NT2/D1 (cell line): ENCODE measurements at regions not wholly inside any gene's neighbourhood (a gene's known extent, or its start where the extent isn't known, plus 50 kb on each side); places are given as distances from the start of the nearest gene placed in this dataset.

ENCODE experiments used
- DNase-seq: peaks from one replicate; pipeline ENCODE4 v3.0.0-alpha.2; 2011; ENCODE audit warnings: low read depth, low spot score
- H3K27me3 ChIP-seq: 2 replicates; pipeline ENCODE4 v1.6.0; 2011; ENCODE audit warnings: mild to moderate bottlenecking; ENCODE audit not compliant: insufficient read length, insufficient read depth
- H3K36me3 ChIP-seq: 2 replicates; pipeline ENCODE4 v1.6.1; 2011; ENCODE audit warnings: mild to moderate bottlenecking, low read length, mixed read lengths; ENCODE audit not compliant: insufficient read depth, insufficient read length
- H3K4me1 ChIP-seq: 2 replicates; pipeline ENCODE4 v1.5.1; 2011; ENCODE audit not compliant: insufficient read depth, insufficient read length
- H3K4me3 ChIP-seq: 2 replicates; pipeline ENCODE4 v1.5.1; 2011; ENCODE audit warnings: low read depth; ENCODE audit not compliant: insufficient read length
- H3K9ac ChIP-seq: 2 replicates; pipeline ENCODE4 v1.6.0; 2011; ENCODE audit warnings: low read depth; ENCODE audit not compliant: insufficient read length
- H3K9me3 ChIP-seq: 2 replicates; pipeline ENCODE4 v1.5.1; 2011; ENCODE audit warnings: mild to moderate bottlenecking, low read length; ENCODE audit not compliant: insufficient read depth
- SUZ12 ChIP-seq: IDR thresholded peaks from 2 replicates; pipeline ENCODE4 v1.6.1; 2011; ENCODE audit not compliant: insufficient read length, insufficient read depth; ENCODE audit errors: extremely low read depth
- YY1 ChIP-seq: IDR thresholded peaks from 2 replicates; pipeline ENCODE4 v1.6.1; 2011; ENCODE audit not compliant: insufficient read length, insufficient read depth
- ZNF274 ChIP-seq: IDR thresholded peaks from 2 replicates; pipeline ENCODE4 v1.6.1; 2011; ENCODE audit warnings: mild to moderate bottlenecking, low read depth, low read length

GRCh38 chr11:113572136-113572735, 97.0 kb upstream of the DRD2 start:
- Histone ChIP-seq H3K9ac (no peak overlapping the region), H3K9me3 (no peaks in the 10 kb centered on the region), H3K36me3 (no peaks in the 10 kb centered on the region), H3K27me3 (no peaks in the 10 kb centered on the region), H3K4me3 (no peak overlapping the region), H3K4me1 (peaks cover 2% of the 10 kb centered on the region)
- TF ChIP-seq SUZ12 = no peak
- TF ChIP-seq YY1 = no peak
- no peak for TF ChIP-seq ZNF274
- no peak for DNase-seq

- no peak for TF ChIP-seq ZNF274
- TF ChIP-seq SUZ12 = no peak
- TF ChIP-seq YY1 = no peak
- no peak overlapping the region for H3K9ac ChIP-seq
Observed at GRCh38 chr11:113571531-113571930, 96.3 kb upstream of the DRD2 start.

GRCh38 chr11:113570906-113571305, 95.7 kb upstream of the DRD2 start:
- no peak overlapping the region for H3K9ac ChIP-seq
- TF ChIP-seq YY1 (no peak), SUZ12 (no peak), ZNF274 (no peak)

More at GRCh38 chr11:113571531-113571930, 96.3 kb upstream of the DRD2 start:
- H3K4me3 ChIP-seq = no peak overlapping the region
- H3K9me3 ChIP-seq = no peaks in the 10 kb centered on the region
- H3K36me3 ChIP-seq = no peaks in the 10 kb centered on the region
- DNase-seq = no peak
- no peaks in the 10 kb centered on the region for H3K27me3 ChIP-seq
- no peaks in the 10 kb centered on the region for H3K4me1 ChIP-seq

GRCh38 chr11:113569391-113569790, 94.2 kb upstream of the DRD2 start:
- Histone ChIP-seq H3K9ac (no peak overlapping the region), H3K27me3 (no peaks in the 10 kb centered on the region), H3K36me3 (no peaks in the 10 kb centered on the region), H3K4me1 (no peaks in the 10 kb centered on the region), H3K9me3 (no peaks in the 10 kb centered on the region), H3K4me3 (no peak overlapping the region)
- no peak for DNase-seq
- TF ChIP-seq SUZ12 (no peak), ZNF274 (no peak), YY1 (no peak)

More at GRCh38 chr11:113570906-113571305, 95.7 kb upstream of the DRD2 start:
- no peak overlapping the region for H3K4me3 ChIP-seq
- no peaks in the 10 kb centered on the region for H3K36me3 ChIP-seq
- no peaks in the 10 kb centered on the region for H3K27me3 ChIP-seq
- no peaks in the 10 kb centered on the region for H3K9me3 ChIP-seq
- H3K4me1 ChIP-seq = no peaks in the 10 kb centered on the region
- DNase-seq = no peak

- DNase-seq = no peak
- no peaks in the 10 kb centered on the region for H3K36me3 ChIP-seq
- no peaks in the 10 kb centered on the region for H3K4me1 ChIP-seq
- TF ChIP-seq SUZ12 (no peak), ZNF274 (no peak), YY1 (no peak)
- H3K4me3 ChIP-seq = no peak overlapping the region
- H3K9ac ChIP-seq = no peak overlapping the region
- H3K9me3 ChIP-seq = no peaks in the 10 kb centered on the region
- H3K27me3 ChIP-seq = no peaks in the 10 kb centered on the region
Observed at GRCh38 chr11:113568566-113568965, 93.4 kb upstream of the DRD2 start.

GRCh38 chr11:113567867-113568544, 92.8 kb upstream of the DRD2 start:
- H3K9ac ChIP-seq = no peak overlapping the region
- H3K4me1 ChIP-seq = no peaks in the 10 kb centered on the region
- H3K9me3 ChIP-seq = no peaks in the 10 kb centered on the region
- DNase-seq = no peak
- H3K36me3 ChIP-seq = no peaks in the 10 kb centered on the region
- no peaks in the 10 kb centered on the region for H3K27me3 ChIP-seq
- TF ChIP-seq SUZ12 = no peak
- TF ChIP-seq YY1 = no peak
- TF ChIP-seq ZNF274 = no peak
- no peak overlapping the region for H3K4me3 ChIP-seq

GRCh38 chr11:113567097-113567496, 91.9 kb upstream of the DRD2 start:
- DNase-seq = no peak
- Histone ChIP-seq H3K9me3 (no peaks in the 10 kb centered on the region), H3K4me1 (no peaks in the 10 kb centered on the region), H3K4me3 (no peak overlapping the region), H3K36me3 (no peaks in the 10 kb centered on the region), H3K9ac (no peak overlapping the region), H3K27me3 (no peaks in the 10 kb centered on the region)
- no peak for TF ChIP-seq ZNF274
- no peak for TF ChIP-seq YY1
- no peak for TF ChIP-seq SUZ12
